NCI-H1417 (cell line): ENCODE measurements at regions not wholly inside any gene's neighbourhood (a gene's known extent, or its start where the extent isn't known, plus 50 kb on each side); places are given as distances from the start of the nearest gene placed in this dataset.
"Not testable (repeated sequence)": the region's sequence is repeated elsewhere in the genome, so short reads cannot be mapped to it uniquely, and the experiment has no call there.

ENCODE experiments used
- DNase-seq, 3 experiments: peaks; one replicate each; lab custom pipeline; 2025; lab: John Stamatoyannopoulos, UW

- no peak for DNase-seq
These were observed 87.9 kb downstream of the PHLDA1 start for GRCh38 chr12:75943730-75944096.

- not testable (repeated sequence) for DNase-seq
These were observed 89.9 kb downstream of the PHLDA1 start for GRCh38 chr12:75941661-75942060.

DNA sequence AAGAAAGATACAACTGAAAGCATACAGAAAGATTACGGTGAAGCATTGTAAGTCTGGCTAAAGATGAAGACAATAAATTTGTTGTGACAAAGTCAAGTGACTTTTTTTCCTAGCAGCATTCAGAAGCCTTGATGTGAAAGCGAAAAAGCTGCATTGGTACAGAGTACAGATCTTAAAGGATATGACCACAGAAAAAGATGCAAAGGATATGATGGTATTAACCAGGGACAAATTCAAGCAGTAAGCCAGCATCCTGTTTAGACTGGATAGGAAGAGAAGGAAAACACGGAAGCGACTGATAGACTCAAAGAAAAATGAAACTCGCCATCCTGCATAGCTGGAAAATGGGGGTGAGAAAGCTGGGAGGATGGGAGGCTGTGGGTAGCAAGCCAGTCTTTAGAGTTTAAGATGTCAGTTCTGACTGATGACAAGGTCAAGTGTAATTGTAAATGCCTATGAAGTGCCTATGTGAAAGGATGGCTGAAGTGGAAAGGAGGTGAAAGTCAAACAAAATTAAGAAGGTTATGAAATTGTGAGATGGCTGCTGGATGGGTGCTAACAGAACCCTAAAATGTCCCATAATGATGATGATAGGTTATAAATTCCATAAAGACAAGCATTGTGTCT lies 92.4 kb downstream of the PHLDA1 start:
- DNase-seq: peak in 1 of 3 experiments; percentile 30

- DNase-seq: peak in 1 of 3 experiments; percentile 25
These were observed 93.4 kb downstream of the PHLDA1 start for GRCh38 chr12:75938189-75938588.

DNA sequence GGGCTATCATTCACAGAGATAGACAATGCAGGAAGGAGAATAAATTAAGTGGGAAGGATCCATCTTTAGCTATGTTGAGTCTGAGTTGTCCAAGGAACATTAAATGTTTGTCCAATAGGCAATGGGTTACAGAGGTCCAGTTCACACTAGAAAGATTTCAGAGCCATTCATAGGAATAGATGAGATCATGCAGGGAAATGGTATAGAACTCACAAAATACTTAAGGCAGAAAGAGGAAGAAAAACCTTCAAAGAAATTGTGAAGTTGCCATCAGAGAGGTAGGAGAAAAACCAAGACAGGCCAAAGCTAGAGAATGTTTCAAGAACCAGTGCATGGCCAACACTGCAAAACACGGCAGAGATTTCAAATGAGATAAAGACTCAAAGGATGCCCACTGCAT lies 94.1 kb downstream of the PHLDA1 start:
- no peak for DNase-seq

GRCh38 chr12:75936515-75937440 lies 94.8 kb downstream of the PHLDA1 start:
- no peak for DNase-seq

DNA sequence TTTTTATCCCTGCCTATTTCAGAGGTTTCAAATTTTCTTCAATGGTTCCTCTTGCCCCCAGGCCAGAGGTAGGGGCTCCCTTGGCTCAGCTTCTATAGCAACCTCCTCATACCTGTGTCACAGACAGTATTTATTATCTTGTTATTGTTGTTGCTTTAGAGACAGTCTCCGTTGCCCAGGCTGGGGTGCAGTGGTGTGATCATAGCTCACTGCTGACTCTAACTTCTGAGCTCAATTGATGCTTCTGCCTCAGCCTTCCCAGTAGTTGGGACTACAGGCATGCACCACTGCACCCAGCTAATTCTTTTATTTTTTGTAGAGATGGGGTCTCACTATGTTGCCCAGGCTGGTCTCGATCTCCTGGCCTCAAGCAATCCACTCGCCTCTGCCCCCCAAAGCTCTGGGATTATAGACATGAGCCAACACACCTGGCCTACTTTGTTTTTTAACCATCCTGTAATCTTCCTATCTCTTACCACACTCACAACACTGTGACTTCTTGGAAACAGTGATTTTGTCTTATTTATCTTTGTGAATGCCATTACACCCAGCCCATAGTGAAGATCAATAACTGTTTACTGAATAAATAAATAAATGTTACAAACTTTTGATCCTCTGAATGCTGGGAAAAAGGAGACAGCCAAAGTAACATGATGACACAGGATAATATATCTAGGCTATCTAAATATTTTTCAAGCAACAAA lies 95.9 kb downstream of the PHLDA1 start:
- no peak for DNase-seq

GRCh38 chr12:75933101-75933500 lies 98.5 kb downstream of the PHLDA1 start:
- no peak for DNase-seq

DNA sequence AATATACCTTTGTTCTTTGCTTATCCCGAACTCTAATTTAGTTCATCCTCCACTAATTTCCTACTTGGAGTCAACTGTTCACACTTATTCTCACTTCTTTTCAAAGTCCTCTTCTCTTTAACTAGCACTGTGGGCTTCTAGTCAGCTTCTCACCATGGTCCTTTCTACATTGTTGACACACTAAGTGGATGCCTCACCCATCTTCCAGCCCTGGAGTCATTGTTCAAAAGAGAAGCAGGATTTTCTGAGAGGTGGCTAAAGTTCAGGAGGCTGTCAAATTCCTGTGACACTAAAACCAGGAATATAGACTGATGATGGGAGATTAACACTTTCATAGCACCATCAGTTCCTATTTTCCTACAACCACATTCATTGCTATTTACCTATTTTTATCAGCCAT lies 99.3 kb downstream of the PHLDA1 start:
- DNase-seq: no peak

DNA sequence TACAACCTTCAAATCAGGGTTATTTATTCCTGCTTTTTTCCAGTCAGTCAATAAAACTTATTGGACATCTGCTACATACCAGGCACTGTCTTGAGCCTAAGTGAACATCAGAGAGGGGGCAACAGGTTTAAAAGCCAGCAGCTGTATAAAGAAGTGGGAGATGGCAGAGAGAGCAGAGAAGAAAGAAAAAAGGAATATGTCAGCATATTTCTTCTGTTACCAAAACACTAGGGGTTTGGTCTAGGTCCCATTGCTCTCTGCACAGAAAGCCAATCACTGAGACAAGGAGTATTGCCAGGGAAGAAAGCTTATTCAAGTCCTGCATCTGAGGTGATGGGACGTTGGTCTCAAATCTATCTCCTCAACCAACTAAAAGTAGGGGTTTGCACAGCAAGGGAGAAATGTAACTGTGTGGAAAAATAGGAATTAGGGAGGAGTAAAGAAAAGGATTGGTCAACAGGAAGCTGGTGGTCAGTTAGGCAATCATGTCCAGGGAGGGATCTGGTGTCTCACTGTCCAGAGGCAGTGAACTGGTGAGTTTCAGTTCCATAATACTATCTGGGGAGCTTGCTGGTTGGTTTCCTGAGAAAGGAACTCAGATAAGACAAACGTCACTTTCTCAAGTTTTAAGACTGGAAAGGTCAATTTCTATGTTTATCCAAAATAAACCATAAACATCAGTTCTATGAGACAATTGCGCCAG lies 107.5 kb downstream of the PHLDA1 start:
- no peak for DNase-seq

- DNase-seq: no peak
These were observed 108.5 kb downstream of the PHLDA1 start for GRCh38 chr12:75922944-75923642.

DNA sequence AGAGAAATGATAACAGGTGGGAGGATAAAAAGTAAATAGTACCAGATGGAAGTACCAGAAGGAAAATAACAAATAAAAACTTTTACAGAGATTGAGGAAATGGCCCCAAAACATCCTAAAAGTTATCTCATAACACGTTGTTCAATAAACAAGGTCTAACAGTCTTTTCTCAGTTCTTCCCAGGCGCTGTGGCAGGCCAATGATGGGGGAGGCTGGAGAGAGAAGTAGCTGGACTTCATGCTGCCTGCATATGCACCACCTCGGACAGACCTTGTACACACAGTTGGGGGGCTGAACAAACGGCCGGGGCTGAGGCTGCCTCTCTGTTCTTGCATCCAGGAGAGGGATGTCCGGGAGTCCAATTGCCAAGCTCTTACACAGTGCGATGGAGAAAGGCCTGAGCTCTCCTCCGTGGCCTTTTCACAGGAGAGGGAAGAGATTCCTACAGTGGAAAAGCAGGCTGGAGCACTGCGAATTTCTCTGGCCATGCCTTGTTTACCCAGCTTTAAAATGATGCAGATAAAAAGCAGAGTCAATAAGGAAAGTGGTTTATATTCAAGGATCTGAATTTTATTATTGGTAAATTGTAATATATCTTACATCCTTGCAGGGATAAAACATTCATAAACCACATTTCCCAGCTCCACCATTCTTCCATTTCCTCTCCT lies 109.8 kb downstream of the PHLDA1 start:
- DNase-seq: no peak

DNA sequence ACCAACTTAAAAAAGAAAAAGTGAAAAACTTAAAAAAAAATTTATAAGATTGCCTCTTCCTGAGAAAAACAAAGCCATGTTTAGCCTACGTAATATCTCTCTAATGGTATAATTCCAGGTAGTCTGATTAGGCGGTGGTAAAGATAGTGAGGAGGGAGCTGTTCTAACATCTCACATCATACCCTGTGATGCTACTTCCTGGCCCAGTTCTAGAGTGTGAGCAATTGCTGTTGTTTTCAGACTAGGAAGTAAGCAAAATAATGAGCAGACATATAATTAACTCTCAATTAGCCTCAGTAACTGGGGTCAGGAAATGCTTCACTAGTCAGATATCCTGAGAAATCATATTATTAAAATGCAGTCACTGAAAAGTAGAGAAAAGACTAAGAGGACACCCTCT lies 113.9 kb downstream of the PHLDA1 start:
- peak in 1 of 3 experiments; percentile 60 for DNase-seq

GRCh38 chr12:75917083-75917482 lies 114.5 kb downstream of the PHLDA1 start:
- DNase-seq: no peak

- peak in 2 of 3 experiments; percentile 39 to 41 for DNase-seq
These were observed 117.8 kb downstream of the PHLDA1 start for GRCh38 chr12:75913502-75914351.

GRCh38 chr12:75909714-75910656 lies 121.6 kb downstream of the PHLDA1 start:
- peak in 2 of 3 experiments; percentile 68 to 84 for DNase-seq

GRCh38 chr12:75908961-75909605 lies 122.5 kb downstream of the PHLDA1 start:
- peak in 2 of 3 experiments; percentile 56 to 74 for DNase-seq

DNA sequence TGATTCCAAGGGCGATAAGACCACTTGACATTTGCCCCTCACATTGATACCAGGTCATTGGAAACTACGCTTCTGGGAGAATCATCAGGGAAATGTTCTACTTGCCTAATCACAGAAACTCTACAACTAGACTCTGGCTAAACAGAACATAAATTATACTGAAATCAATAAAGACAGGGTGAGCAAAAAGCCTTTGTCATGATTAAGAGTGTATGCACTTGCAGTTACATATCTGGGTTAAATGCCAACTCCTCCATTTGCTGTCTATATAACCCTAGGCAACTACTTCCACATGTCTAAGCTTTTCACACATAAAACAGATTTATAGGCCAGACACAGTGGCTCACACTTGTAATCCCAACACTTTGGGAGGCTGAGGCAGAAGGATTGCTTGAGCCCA lies 125.7 kb downstream of the PHLDA1 start:
- peak in 1 of 3 experiments; percentile 13 for DNase-seq
